ENCODE measurements at regions not wholly inside any gene's neighbourhood (a gene's known extent, or its start where the extent isn't known, plus 50 kb on each side); places are given as distances from the start of the nearest gene placed in this dataset.

- no peak overlapping the region for H3K9ac ChIP-seq (ENCODE audit: low read length)
- H3K27ac ChIP-seq (ENCODE audit: low read depth, low read length): no peak overlapping the region
- ATAC-seq: no peak
- intact Hi-C loops (cut with micrococcal nuclease): no loop called here
- TF ChIP-seq, protein P1, sequence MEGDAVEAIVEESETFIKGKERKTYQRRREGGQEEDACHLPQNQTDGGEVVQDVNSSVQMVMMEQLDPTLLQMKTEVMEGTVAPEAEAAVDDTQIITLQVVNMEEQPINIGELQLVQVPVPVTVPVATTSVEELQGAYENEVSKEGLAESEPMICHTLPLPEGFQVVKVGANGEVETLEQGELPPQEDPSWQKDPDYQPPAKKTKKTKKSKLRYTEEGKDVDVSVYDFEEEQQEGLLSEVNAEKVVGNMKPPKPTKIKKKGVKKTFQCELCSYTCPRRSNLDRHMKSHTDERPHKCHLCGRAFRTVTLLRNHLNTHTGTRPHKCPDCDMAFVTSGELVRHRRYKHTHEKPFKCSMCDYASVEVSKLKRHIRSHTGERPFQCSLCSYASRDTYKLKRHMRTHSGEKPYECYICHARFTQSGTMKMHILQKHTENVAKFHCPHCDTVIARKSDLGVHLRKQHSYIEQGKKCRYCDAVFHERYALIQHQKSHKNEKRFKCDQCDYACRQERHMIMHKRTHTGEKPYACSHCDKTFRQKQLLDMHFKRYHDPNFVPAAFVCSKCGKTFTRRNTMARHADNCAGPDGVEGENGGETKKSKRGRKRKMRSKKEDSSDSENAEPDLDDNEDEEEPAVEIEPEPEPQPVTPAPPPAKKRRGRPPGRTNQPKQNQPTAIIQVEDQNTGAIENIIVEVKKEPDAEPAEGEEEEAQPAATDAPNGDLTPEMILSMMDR (IDR thresholded peaks at IDR 0.05 in 2 of 3, conservative IDR thresholded peaks at IDR 0.05 in 1 of 3; ENCODE audit: borderline replicate concordance in 1 of 3, insufficient read depth in 1 of 3, low read depth in 2 of 3, low read length in 2 of 3): no peak
- TF ChIP-seq FOSL1 (IDR thresholded peaks at IDR 0.05; ENCODE audit: low read depth): no peak
- TF ChIP-seq ATF3 (IDR thresholded peaks at IDR 0.05): no peak
- H3K36me3 ChIP-seq (ENCODE audit: control insufficient read depth in 1 of 2, insufficient read depth in 2 of 2, low read length in 2 of 2): no peaks in the 10 kb centered on the region
- H3K9me2 ChIP-seq (ENCODE audit: insufficient read depth): no peaks in the 10 kb centered on the region
- no peak overlapping the region for H3K4me3 ChIP-seq (replicated peaks in 1 of 2; ENCODE audit: low read depth in 1 of 2, low read length in 2 of 2)
- H3K4me1 ChIP-seq (ENCODE audit: control insufficient read depth in 1 of 2, insufficient read depth in 2 of 2, low read length in 2 of 2): peaks cover 0 to 7% of the 10 kb centered on the region in 2 experiments; a peak in 2 of 4 replicates
- H3K9me3 ChIP-seq (ENCODE audit: control insufficient read depth in 1 of 2, insufficient read depth in 1 of 2, low read depth in 1 of 2, low read length in 2 of 2): no peaks in the 10 kb centered on the region
- no peaks in the 10 kb centered on the region for H3K79me2 ChIP-seq (ENCODE audit: insufficient read depth, low read length)
- H3K27me3 ChIP-seq (ENCODE audit: insufficient read depth, low read length): no peaks in the 10 kb centered on the region
- ChIA-PET POLR2A (no interaction called here), RAD21 (ENCODE audit: low non-redundant PET in 1 of 2, low total read pairs in 2 of 2, uncharacterized antibody in 2 of 2, unreplicated experiment in 2 of 2) (no interaction called here), CTCF (no interaction called here)
- no peak for DNase-seq (ENCODE audit: low read depth, low spot score)
- H3K4me2 ChIP-seq (ENCODE audit: low read length): no peak overlapping the region
- no peak overlapping the region for H2AFZ ChIP-seq (ENCODE audit: low read depth, low read length, poor library complexity, severe bottlenecking)
- no TSS peak for BruUV-seq (replicated peaks)
- no peaks in the 10 kb centered on the region for H4K20me1 ChIP-seq (ENCODE audit: insufficient read depth)
Measured at GRCh38 chr7:12761691-12762090, 74.3 kb downstream of the ARL4A start.

GRCh38 chr7:12764458-12764891 lies 77.0 kb downstream of the ARL4A start:
- intact Hi-C loops (cut with micrococcal nuclease): no loop called here
- Histone ChIP-seq H3K4me2 (ENCODE audit: low read length) (no peak overlapping the region), H3K9ac (ENCODE audit: low read length) (no peak overlapping the region), H3K4me3 (replicated peaks in 1 of 2; ENCODE audit: low read depth in 1 of 2, low read length in 2 of 2) (no peak overlapping the region), H3K9me2 (ENCODE audit: insufficient read depth) (no peaks in the 10 kb centered on the region), H3K27me3 (ENCODE audit: insufficient read depth, low read length) (no peaks in the 10 kb centered on the region), H2AFZ (ENCODE audit: low read depth, low read length, poor library complexity, severe bottlenecking) (no peak overlapping the region), H3K4me1 (ENCODE audit: control insufficient read depth in 1 of 2, insufficient read depth in 2 of 2, low read length in 2 of 2) (no peaks in the 10 kb centered on the region), H3K79me2 (ENCODE audit: insufficient read depth, low read length) (no peaks in the 10 kb centered on the region), H3K27ac (ENCODE audit: low read depth, low read length) (no peak overlapping the region), H3K36me3 (ENCODE audit: control insufficient read depth in 1 of 2, insufficient read depth in 2 of 2, low read length in 2 of 2) (no peaks in the 10 kb centered on the region), H3K9me3 (ENCODE audit: control insufficient read depth in 1 of 2, insufficient read depth in 1 of 2, low read depth in 1 of 2, low read length in 2 of 2) (no peaks in the 10 kb centered on the region), H4K20me1 (ENCODE audit: insufficient read depth) (no peaks in the 10 kb centered on the region)
- DNase-seq (ENCODE audit: low read depth, low spot score) (no peak), ATAC-seq (no peak)
- ChIA-PET CTCF (no interaction called here), RAD21 (ENCODE audit: low non-redundant PET in 1 of 2, low total read pairs in 2 of 2, uncharacterized antibody in 2 of 2, unreplicated experiment in 2 of 2) (no interaction called here), POLR2A (no interaction called here)
- no peak for TF ChIP-seq SP1 (IDR thresholded peaks at IDR 0.05; ENCODE audit: low read depth)
- TF ChIP-seq TCF7L2 (IDR thresholded peaks at IDR 0.05; ENCODE audit: borderline replicate concordance, extremely low read depth, insufficient read depth, insufficient read length): no peak
- no peak for TF ChIP-seq CBX3 (IDR thresholded peaks at IDR 0.05; ENCODE audit: low read depth)
- no peak for TF ChIP-seq CEBPB (IDR thresholded peaks at IDR 0.05; ENCODE audit: low read depth)
- TF ChIP-seq FOSL1 (IDR thresholded peaks at IDR 0.05; ENCODE audit: low read depth): no peak
- no peak for TF ChIP-seq EZH2phosphoT487 (IDR thresholded peaks at IDR 0.05; ENCODE audit: borderline replicate concordance)
- no peak for TF ChIP-seq POLR2A (IDR thresholded peaks at IDR 0.05; ENCODE audit: borderline replicate concordance, extremely low read depth, insufficient read depth, insufficient read length)
- TF ChIP-seq, protein P2, sequence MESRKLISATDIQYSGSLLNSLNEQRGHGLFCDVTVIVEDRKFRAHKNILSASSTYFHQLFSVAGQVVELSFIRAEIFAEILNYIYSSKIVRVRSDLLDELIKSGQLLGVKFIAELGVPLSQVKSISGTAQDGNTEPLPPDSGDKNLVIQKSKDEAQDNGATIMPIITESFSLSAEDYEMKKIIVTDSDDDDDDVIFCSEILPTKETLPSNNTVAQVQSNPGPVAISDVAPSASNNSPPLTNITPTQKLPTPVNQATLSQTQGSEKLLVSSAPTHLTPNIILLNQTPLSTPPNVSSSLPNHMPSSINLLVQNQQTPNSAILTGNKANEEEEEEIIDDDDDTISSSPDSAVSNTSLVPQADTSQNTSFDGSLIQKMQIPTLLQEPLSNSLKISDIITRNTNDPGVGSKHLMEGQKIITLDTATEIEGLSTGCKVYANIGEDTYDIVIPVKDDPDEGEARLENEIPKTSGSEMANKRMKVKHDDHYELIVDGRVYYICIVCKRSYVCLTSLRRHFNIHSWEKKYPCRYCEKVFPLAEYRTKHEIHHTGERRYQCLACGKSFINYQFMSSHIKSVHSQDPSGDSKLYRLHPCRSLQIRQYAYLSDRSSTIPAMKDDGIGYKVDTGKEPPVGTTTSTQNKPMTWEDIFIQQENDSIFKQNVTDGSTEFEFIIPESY (IDR thresholded peaks at IDR 0.05; ENCODE audit: extremely low read depth, insufficient replicate concordance, low read length): no peak
- no TSS peak for BruUV-seq (replicated peaks)

Data from HCT116 (cell line).